ENCODE measurements at regions not wholly inside any gene's neighbourhood (a gene's known extent, or its start where the extent isn't known, plus 50 kb on each side); places are given as distances from the start of the nearest gene placed in this dataset.

DNA sequence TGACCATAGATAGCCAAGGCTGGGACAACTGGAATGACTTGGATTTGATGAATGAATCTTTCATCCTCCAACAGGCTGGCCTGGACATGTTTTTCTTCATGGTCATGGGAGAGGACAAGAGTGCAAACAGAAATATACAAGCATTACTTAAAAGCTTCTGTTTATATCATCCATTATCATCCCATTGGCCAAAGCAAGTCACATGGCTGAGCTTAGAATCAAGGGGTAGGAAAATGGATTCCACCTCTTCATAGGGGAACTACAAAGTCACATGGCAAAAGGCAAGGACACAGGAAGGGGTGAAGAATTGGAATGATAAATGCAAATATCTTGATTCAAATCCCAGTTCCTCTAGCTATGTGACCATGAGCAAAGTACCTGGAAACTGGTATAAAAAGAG, 90.2 kb upstream of the BARHL2 start:
- BruUV-seq (replicated peaks), result no TSS peak
- H4K20me1 ChIP-seq (replicated peaks; ENCODE audit: control insufficient read depth, extremely low read depth, insufficient read depth, low read length), result no peaks in the 10 kb centered on the region
- no peak overlapping the region for H3K9ac ChIP-seq (replicated peaks; ENCODE audit: extremely low read depth, insufficient read depth, low read length)
- no peak overlapping the region for H2AFZ ChIP-seq (ENCODE audit: low read depth, low read length)
- H3K4me2 ChIP-seq (ENCODE audit: insufficient read depth, low read length), result no peak overlapping the region
- H3K9me3 ChIP-seq (replicated peaks; ENCODE audit: control insufficient read depth, insufficient read depth, low read length), result no peaks in the 10 kb centered on the region
- no peaks in the 10 kb centered on the region for H3K79me2 ChIP-seq (ENCODE audit: control insufficient read depth, insufficient read depth, low read length)
- ChIA-PET CTCF (no interaction called here), POLR2A (no interaction called here)
- DNase-seq (ENCODE audit: low read depth, low spot score), result no peak
- dilution Hi-C loops (cut with MboI; ENCODE audit: extremely low pct_ligation_motif_present, low sequenced_read_pairs) (no loop called here), intact Hi-C loops (cut with micrococcal nuclease) (no loop called here)
- H3K4me3 ChIP-seq (replicated peaks in 1 of 3; ENCODE audit: insufficient read depth in 1 of 3, low read depth in 1 of 3, low read length in 3 of 3), result no peak overlapping the region
- H3K4me1 ChIP-seq (ENCODE audit: control insufficient read depth, extremely low read depth, insufficient read depth, low read length), result no peaks in the 10 kb centered on the region
- TF ChIP-seq JUN (IDR thresholded peaks at IDR 0.05; ENCODE audit: borderline replicate concordance, insufficient read depth, insufficient read length, low read depth), result no peak
- no peak for TF ChIP-seq POLR2AphosphoS5 (IDR thresholded peaks at IDR 0.05; ENCODE audit: insufficient read depth, low read depth, low read length)
- TF ChIP-seq, protein P1, sequence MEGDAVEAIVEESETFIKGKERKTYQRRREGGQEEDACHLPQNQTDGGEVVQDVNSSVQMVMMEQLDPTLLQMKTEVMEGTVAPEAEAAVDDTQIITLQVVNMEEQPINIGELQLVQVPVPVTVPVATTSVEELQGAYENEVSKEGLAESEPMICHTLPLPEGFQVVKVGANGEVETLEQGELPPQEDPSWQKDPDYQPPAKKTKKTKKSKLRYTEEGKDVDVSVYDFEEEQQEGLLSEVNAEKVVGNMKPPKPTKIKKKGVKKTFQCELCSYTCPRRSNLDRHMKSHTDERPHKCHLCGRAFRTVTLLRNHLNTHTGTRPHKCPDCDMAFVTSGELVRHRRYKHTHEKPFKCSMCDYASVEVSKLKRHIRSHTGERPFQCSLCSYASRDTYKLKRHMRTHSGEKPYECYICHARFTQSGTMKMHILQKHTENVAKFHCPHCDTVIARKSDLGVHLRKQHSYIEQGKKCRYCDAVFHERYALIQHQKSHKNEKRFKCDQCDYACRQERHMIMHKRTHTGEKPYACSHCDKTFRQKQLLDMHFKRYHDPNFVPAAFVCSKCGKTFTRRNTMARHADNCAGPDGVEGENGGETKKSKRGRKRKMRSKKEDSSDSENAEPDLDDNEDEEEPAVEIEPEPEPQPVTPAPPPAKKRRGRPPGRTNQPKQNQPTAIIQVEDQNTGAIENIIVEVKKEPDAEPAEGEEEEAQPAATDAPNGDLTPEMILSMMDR (IDR thresholded peaks at IDR 0.05; ENCODE audit: extremely low read depth in 1 of 2, insufficient read depth in 1 of 2, low read depth in 1 of 2, low read length in 2 of 2), result no peak
- TF ChIP-seq MYC (IDR thresholded peaks at IDR 0.05; ENCODE audit: low read depth, low read length), result no peak
- no peak for TF ChIP-seq FOS (IDR thresholded peaks at IDR 0.05; ENCODE audit: borderline replicate concordance, insufficient read depth, low read length)
- TF ChIP-seq, protein P2, sequence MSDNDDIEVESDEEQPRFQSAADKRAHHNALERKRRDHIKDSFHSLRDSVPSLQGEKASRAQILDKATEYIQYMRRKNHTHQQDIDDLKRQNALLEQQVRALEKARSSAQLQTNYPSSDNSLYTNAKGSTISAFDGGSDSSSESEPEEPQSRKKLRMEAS (IDR thresholded peaks at IDR 0.05; ENCODE audit: insufficient read depth, insufficient read length), result no peak
- no peak for TF ChIP-seq GATA2 (IDR thresholded peaks at IDR 0.05; ENCODE audit: insufficient read depth, insufficient read length, low read depth, low read length)
- H3K27ac ChIP-seq (ENCODE audit: insufficient read depth, low read depth, low read length), result no peak overlapping the region
- no peaks in the 10 kb centered on the region for H3K27me3 ChIP-seq (ENCODE audit: control insufficient read depth in 2 of 2, insufficient read depth in 2 of 2, low read length in 2 of 2)
- no peak for FAIRE-seq
- H3K9me1 ChIP-seq (replicated peaks; ENCODE audit: control insufficient read depth, extremely low read depth, insufficient read depth, low read length), result no peaks in the 10 kb centered on the region
- no peaks in the 10 kb centered on the region for H3K36me3 ChIP-seq (ENCODE audit: control insufficient read depth in 2 of 2, extremely low read depth in 1 of 2, insufficient read depth in 2 of 2, low read length in 2 of 2)
